ENCODE measurements at regions not wholly inside any gene's neighbourhood (a gene's known extent, or its start where the extent isn't known, plus 50 kb on each side); places are given as distances from the start of the nearest gene placed in this dataset.

- H3K36me3 Mint-ChIP-seq (ENCODE audit: low read depth) = no peaks in the 10 kb centered on the region
- H3K27me3 Mint-ChIP-seq (ENCODE audit: insufficient read depth) = no peaks in the 10 kb centered on the region
- Histone ChIP-seq H3K36me3 (ENCODE audit: control insufficient read depth, insufficient read depth, low read length) (no peaks in the 10 kb centered on the region), H3K4me1 (ENCODE audit: control insufficient read depth, insufficient read depth, low read length) (no peaks in the 10 kb centered on the region), H3K4me3 (ENCODE audit: low read length) (no peak overlapping the region), H3K27ac (ENCODE audit: low read depth, low read length) (no peak overlapping the region), H3K27me3 (ENCODE audit: control insufficient read depth, insufficient read depth, low read length, poor library complexity, severe bottlenecking) (no peaks in the 10 kb centered on the region), H3K9ac (ENCODE audit: extremely low read depth, low read length, poor library complexity, severe bottlenecking) (no peak overlapping the region), H3K9me3 (ENCODE audit: control insufficient read depth, low read length) (no peaks in the 10 kb centered on the region)
- H3K4me1 Mint-ChIP-seq = no peaks in the 10 kb centered on the region
- DNase-seq = no peak
- H3K4me3 Mint-ChIP-seq = no peak overlapping the region
- TF ChIP-seq CTCF (conservative IDR thresholded peaks at IDR 0.05) = no peak
- H3K9me3 Mint-ChIP-seq = no peaks in the 10 kb centered on the region
- H3K27ac Mint-ChIP-seq = no peak overlapping the region
Measured at GRCh38 chr11:101816613-101817012, 98.2 kb upstream of the CEP126 start.

- Histone ChIP-seq H3K36me3 (ENCODE audit: control insufficient read depth, insufficient read depth, low read length) (no peaks in the 10 kb centered on the region), H3K4me3 (ENCODE audit: low read length) (no peak overlapping the region), H3K9me3 (ENCODE audit: control insufficient read depth, low read length) (no peaks in the 10 kb centered on the region), H3K27me3 (ENCODE audit: control insufficient read depth, insufficient read depth, low read length, poor library complexity, severe bottlenecking) (no peaks in the 10 kb centered on the region), H3K27ac (ENCODE audit: low read depth, low read length) (no peak overlapping the region), H3K9ac (ENCODE audit: extremely low read depth, low read length, poor library complexity, severe bottlenecking) (no peak overlapping the region), H3K4me1 (ENCODE audit: control insufficient read depth, insufficient read depth, low read length) (no peaks in the 10 kb centered on the region)
- no peak for TF ChIP-seq CTCF (conservative IDR thresholded peaks at IDR 0.05)
- Mint-ChIP-seq H3K27ac (no peak overlapping the region), H3K27me3 (ENCODE audit: insufficient read depth) (no peaks in the 10 kb centered on the region), H3K36me3 (ENCODE audit: low read depth) (no peaks in the 10 kb centered on the region), H3K9me3 (no peaks in the 10 kb centered on the region), H3K4me3 (no peak overlapping the region), H3K4me1 (no peaks in the 10 kb centered on the region)
- WGBS, 2 experiments (ENCODE audit: insufficient coverage in 1 of 2, insufficient read length in 1 of 2) = 92 to 93% methylated on average over 2 of the region's 2 CpGs
- no peak for DNase-seq
Measured at GRCh38 chr11:101812546-101812945, 102.3 kb upstream of the CEP126 start.

GRCh38 chr11:101810546-101810945, 104.3 kb upstream of the CEP126 start:
- Mint-ChIP-seq H3K4me1 (no peaks in the 10 kb centered on the region), H3K27me3 (ENCODE audit: insufficient read depth) (no peaks in the 10 kb centered on the region), H3K4me3 (no peak overlapping the region), H3K9me3 (no peaks in the 10 kb centered on the region), H3K27ac (no peak overlapping the region), H3K36me3 (ENCODE audit: low read depth) (no peaks in the 10 kb centered on the region)
- TF ChIP-seq CTCF (conservative IDR thresholded peaks at IDR 0.05) = no peak
- Histone ChIP-seq H3K9ac (ENCODE audit: extremely low read depth, low read length, poor library complexity, severe bottlenecking) (no peak overlapping the region), H3K27me3 (ENCODE audit: control insufficient read depth, insufficient read depth, low read length, poor library complexity, severe bottlenecking) (no peaks in the 10 kb centered on the region), H3K9me3 (ENCODE audit: control insufficient read depth, low read length) (no peaks in the 10 kb centered on the region), H3K27ac (ENCODE audit: low read depth, low read length) (no peak overlapping the region), H3K4me3 (ENCODE audit: low read length) (no peak overlapping the region), H3K4me1 (ENCODE audit: control insufficient read depth, insufficient read depth, low read length) (no peaks in the 10 kb centered on the region), H3K36me3 (ENCODE audit: control insufficient read depth, insufficient read depth, low read length) (no peaks in the 10 kb centered on the region)
- 88 to 92% methylated on average over 1 of the region's 1 CpG for WGBS, 2 experiments (ENCODE audit: insufficient coverage in 1 of 2, insufficient read length in 1 of 2)
- DNase-seq = no peak
